ENCODE measurements at regions not wholly inside any gene's neighbourhood (a gene's known extent, or its start where the extent isn't known, plus 50 kb on each side); places are given as distances from the start of the nearest gene placed in this dataset.

DNA sequence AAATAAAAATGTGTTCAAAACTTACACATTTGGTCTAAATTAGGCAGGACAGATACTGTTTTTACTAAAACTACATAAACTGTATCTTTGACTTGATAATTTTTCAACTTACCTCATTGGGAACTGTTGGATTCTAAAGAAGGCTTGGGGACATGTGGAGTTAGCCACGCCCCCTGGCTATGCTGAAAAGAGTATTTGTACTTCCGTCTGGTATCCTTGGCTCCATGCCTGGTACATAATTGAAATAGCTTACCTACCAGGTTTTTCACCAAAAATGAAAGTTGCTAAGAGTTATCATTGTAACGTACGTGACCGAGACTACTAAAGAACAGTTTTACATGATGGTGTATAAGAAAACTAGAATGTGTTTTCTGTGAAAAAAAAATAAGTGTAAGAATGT, 604.8 kb upstream of the IGFBP3 start:
- no peak for DNase-seq

DNA sequence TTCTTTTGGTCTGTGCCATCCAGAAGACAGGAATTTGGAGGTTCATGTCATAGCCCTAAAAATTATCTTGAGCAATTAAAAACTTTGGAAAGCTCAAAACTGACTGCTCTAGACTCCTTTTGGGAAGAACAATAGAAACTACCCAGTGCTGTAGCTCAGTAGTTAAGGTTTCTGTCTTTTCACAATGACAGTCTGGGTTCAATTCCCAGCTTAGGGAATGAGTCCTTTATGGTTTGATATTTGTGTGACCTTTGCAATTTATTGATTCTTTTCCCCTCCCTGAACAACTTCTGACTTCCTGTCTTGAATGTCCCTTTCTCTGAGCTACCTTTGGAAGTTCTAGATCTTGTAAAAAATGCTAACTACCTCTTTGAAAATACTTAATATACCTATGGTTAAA, 603.3 kb upstream of the IGFBP3 start:
- no peak for DNase-seq

DNA sequence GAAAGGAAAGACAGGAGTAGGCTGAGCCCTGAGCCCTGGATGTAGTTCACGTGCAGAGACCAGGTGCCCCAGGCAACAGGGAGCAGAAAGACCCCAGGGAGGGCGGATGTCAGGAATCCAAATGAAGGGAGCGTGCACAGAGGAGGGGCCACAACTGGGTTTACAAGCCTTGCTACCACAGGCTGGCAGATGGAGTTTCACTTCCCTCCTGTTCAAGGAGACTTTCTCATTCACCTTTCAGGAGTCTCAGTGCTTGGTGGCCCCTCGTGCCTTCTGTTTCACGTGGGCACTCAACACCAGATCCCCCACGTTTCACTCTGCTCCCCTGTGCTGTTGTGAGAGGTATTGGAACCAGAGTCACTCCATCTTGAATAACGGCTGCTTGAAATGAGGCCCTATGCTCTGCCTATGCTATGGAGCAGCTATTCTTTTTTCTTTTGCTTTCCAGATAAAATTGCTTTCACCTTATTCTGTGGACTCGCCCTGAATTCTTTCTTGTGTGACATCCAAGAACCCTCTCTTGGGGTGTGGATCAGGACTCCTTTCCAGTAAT, 601.4 kb upstream of the IGFBP3 start:
- DNase-seq, result no peak

DNA sequence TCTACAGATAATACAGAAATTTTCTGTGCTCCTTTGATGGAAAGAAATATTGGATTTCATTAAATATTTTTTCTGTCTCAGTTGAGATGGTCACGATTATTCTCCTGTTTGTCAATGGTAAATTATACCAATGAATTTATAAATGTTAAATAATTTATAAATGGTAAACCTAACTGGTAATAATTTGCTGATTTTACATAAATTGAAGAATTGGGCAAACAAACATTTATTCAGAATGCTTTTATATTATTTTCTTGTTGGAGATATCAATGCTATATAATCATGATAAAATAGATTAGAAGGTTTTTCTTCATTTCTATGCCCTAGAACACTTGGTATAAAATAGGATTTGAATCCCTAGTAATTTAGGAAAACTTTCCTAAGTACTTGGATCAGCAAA, 597.6 kb upstream of the IGFBP3 start:
- DNase-seq, result no peak

DNA sequence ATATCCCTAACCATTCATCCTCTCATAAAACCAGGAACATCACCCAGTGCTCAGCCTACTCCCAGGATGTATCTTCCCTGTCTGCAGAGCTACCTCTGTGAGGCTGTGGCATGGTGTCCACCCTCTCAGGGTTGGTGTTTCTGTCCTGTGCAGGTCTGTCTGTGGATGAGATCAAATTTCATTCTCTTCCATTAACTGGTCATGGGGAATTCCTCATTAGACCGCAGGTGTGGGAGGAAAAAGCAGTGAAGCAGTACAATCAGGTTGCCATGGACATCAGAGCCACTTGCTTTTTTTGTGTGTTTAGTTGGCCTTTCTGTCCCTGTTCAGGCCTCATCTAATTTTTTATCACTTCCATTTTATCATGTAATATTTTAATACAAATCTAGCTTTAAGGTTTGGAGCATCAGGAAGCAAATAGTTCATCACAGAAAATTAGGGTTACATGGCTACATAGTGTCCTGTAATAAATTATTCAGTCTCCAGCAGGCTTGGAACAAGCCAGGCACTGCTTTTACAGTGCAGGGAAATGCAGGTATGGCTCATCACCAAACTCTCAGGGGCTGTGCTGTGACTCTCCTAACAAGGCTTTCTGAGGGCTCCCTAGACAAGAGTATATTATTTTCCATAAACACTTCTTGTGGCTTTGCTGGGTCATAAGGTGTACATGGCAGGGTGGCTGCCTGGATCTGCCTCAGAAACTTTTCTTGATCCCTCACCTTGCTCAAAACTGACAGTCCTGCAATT, 594.9 kb upstream of the IGFBP3 start:
- DNase-seq, result no peak

DNA sequence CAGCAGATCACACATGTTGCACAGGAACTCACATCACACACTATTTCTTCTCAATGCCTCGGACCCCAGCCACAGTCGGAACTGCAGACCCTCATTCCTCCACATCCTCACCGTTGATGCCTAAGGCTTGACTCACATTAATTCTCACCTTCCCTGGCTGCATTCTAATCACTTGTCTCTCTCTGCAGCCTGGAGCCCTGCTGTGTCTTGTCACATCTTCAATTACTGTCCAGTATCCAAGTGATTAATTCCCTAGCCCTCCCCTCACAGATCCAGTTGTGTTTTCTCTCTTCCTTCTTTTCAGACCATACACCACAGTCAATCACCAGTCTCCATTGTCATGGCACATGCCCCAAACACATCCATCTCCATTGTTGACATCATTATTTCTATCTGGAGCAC, 592.4 kb upstream of the IGFBP3 start:
- DNase-seq, result no peak

DNA sequence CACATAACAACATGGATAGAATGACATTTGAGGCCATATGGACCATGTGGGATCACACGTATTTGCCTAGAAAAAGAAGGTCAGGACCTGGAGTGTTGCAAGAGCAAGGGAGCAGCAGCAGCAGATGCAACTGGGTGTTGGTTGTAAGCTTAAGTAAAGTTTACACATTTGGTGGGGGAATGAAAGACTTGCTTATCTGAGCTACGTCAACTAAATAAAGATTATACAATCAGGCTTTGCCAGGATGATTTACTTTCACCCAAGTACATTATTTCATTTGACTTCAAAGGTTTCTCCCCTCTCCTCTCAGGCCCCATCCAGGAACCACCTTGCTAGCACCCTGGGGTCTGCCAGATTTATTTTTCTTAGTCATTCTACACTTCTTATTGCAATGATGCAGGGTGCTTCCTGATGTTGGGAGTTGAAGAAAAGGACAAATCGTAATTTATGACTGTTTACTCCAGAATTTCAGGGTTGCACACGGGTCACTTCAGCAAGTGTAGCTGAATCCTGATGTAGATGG, 591.9 kb upstream of the IGFBP3 start:
- DNase-seq, result no peak

DNA sequence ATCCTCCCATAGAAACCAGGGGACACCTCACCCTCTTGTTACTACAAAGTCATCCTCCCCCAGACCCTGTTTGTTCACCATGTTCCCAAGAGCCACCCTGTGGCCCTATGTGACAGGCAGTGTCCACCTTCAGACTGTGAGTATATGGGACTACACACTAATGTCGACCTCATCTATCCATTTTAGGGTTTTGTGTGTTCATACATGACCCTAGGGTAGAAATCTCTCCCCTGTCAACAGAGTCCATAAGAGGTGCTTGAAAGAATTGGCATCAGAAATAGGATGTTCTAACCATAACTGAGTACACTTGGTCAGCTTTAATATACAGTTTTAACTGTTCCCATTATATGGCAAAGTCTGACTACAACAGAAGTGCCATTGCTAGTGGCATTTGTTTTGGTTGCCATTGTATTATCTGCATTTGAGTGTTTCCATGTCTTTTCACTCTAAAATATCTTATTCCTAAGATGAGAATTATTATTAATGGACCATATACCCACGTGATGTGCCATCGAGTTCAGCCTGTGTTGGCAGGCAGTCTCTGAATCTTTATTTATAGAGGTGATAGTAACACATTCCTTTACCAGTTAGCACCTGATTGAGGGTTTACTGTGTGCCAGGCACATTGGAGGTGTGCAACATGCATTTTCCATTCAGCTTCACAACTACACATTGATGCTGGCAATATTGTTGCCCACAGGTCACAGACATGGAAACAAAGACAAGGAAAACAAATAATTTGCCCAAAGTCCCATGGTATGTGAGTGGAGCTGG, 590.6 kb upstream of the IGFBP3 start:
- DNase-seq, result no peak

DNA sequence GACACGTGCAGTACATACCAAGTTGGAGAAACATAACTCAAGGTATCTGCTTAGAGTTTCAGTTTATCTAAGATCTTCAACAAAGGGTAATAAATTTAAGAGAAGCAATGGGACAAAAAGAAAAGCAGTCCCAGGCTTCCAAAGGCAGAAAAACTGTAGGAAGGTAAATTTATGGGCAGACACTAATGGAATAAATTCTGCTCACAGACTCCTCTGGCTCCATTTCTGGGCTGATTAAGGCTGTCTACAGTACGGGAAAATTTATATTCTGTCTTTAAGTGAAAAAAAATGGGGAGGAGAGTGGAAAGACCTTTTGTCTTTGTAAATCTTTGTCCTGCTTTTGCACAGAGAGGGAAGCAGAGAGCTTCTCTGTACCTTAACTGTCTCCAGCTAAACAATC, 587.5 kb upstream of the IGFBP3 start:
- DNase-seq, result no peak

DNA sequence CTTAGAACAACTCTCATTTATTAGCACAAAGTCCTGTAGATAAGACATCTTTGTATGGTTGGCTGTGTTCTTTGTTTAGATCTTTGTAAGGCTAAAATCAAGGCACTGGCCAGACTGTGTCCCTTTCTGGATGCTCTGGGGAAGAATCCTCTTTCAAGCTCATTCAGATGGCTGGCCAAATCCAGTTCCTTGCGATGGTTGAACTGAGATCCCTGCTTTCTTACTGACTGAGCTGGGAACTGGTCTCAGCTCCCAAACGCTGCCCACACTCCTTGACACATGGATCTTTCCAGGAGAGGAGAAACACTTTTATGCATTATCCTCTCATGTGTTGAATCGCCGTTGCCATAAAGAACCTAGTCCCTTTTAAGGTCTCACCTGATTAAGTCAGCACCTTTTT, 586.5 kb upstream of the IGFBP3 start:
- DNase-seq, result no peak

DNA sequence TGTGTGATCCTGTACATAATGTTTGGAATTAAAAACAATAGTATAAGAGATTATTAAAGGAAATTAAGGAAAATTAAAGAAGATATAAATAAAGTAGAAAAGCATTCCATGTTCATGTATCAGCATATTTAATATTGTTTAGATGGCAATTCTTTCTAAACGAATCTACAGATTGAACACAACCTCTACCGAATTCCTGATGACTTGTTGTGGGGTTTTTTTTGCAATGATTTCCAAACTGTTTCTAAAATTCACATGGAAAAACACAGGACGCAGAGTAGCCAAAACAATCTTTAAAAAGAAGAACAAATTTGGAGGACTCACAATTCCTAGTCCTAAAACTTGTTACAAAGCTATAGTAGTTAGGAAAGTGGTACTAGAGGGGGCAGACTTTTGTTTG, 573.4 kb upstream of the IGFBP3 start:
- no peak for DNase-seq

DNA sequence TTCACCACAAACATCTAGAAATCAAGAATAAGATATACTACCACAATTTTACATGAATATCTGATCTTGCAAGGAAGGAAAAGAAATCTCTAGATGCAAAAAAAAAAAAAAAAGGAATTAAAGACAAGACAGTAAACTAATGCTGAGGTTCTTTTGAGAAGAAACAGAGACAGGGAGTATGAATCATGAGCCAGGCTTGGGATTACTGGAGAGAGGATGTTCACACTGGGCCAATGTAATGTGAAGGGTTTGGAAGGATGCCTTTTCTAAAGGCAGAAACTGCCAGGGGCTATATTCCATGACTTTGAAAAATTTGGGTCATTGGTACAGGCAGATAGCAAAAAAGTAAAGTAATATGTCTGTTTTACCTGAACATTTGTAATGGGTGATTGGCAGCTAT, 573.0 kb upstream of the IGFBP3 start:
- no peak for DNase-seq

DNA sequence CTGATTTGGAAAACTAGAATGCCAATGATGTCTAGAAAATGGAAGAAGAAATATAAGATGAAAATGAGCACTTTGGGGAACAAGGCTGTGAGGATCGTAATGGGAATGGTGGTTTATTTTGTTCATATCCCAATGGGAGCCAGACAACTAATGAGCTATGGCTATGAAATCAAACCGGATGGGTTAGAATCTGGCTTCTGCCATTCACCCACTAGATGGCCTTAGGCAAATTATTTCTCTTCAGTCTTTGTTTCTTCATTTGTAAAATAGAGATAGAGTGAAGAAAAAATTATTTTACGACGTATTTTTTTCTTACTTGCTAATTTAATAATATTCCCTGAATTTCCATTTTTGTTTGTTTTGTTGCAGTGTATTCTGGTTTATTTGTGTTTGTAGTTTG, 572.1 kb upstream of the IGFBP3 start:
- no peak for DNase-seq

DNA sequence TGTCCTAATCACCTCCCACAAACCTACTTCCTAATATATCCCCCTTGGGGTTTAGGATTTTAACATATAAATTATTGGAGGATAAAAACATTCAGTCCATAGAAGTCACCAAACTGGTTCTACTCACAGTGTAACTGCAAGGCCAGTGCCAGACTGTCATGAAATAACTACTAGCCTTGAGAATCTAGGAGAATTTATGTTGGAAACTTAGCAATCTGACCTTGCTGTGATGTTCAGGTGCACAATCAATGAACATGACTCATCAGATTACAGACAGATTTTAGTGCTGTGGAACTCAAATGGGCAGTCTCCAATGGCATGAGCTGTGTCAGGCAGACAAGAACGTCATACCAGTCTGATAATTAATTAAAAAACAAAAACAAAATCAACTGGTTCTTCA, 571.4 kb upstream of the IGFBP3 start:
- no peak for DNase-seq

DNA sequence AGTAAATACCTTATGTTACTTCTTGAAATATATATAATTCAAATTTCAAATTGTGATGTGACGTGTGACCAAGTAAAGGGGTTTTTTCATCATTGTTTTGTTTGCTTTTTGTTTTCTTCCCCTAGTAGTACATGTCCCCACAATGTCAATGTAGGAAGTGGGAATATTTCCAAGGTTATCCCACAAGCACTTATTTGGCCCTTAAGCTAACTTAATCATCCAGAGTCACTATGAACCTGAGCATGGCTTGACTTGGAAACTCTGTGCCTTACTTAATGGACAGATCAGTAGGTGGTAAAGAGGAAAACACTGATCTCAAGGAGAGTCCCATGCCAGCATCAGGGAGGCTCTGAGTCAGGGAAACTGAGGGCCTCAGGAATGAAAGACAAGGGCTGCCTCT, 569.3 kb upstream of the IGFBP3 start:
- DNase-seq, result no peak

DNA sequence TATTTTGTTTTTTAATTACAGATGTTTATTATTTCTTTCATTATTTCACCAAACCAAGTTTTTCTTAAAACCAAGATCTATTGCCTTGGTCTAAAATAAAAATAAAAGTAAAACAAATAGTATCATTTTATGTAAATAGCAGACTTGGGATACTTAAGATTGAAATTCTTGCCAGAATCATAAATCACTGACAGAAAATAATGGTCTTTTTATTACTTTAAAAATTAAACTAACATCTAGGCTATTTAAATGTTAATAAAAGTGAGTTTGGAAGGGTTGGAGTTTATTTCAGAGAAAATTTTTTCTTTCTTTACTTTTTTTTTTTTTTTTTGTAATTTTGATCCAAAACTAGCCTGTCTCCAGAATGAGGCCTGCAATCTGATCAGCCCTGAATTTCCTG, 568.0 kb upstream of the IGFBP3 start:
- no peak for DNase-seq

DNA sequence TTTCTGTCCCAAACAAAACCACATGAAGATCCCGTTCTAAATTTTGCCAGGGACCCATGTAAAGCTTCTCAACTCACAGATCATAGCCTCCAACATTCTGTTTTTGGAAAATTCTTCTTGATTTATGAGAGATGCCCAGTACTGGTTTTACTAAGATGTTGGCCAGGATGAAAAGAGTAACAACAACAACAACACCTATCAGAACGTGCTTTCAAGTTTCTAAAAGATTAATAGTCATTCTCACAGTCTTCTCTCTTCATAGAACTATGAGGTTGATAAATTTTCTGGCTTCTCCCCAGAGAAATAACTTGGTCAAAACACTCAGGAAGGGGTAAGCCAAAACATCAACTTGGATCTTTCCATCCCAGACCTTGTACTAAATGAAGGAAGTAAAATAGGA, 567.5 kb upstream of the IGFBP3 start:
- DNase-seq, result no peak

DNA sequence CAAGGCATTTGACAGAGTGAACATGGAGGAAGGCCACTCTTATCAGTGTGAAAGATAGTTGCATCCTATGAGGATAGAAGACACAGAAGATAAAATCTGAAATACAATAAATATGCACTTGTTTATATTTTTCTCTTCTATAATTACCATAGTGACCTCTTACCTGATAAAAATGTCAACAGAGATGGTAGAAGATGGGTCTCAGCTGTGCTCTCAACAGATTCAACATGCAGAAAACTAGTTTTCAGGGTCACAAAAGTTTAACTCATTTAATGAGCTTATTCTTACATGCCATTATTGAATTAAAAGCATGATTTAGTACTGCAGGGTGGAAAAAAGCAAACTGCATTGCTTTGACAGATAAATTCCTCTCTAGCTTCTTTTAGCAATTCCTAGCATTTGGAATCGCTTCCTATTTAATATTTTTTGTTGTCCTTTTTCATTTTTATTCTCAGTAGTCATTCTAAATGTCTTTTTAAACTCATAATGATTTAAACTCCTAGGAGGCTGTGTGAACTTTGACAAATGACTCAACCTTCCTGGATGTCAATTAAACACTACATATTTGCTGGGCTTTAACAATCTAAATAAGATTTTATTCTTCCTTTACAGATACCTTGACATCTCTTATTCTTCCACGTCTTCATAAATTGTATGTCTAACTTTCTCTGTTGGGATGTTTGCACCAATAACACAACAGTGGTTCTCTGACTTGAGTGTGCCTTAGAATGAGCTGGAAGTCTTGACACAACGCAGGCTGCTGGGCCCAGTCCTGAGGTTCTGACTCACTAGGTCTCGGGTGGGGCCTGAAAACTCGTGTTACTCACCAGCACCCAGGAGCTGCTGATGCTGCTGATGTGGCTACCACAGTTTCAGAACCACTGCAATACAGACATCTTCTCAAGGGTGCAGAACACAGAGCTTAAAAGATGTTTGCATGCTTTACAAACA, 565.5 kb upstream of the IGFBP3 start:
- DNase-seq, result no peak

DNA sequence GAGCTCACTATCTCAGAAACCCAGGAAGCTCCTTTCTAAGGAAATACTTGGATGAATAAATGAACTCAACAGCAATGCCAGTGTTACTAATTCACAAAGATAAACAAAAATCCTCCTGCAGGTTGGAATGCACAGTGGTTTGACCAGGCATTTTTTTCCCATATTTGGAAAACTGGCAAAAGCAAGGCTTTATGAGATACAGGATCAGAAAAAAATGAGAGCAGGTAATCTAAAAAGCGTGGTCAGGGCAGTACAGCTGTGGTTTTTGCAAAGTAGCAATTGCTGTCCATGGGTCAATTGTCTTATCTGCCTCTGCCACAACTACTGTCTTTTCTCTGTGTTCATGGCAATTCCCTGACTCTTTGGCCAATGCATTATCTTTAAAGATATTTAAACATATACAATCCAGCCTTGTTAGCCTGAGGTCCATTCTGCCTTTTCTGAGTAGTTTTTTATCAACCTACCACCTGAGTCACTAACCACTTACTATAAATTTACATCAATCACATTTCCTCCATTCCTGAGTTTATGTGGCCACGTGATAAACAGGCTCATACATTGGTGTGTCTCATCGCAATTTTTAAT, 564.5 kb upstream of the IGFBP3 start:
- DNase-seq, result no peak

DNA sequence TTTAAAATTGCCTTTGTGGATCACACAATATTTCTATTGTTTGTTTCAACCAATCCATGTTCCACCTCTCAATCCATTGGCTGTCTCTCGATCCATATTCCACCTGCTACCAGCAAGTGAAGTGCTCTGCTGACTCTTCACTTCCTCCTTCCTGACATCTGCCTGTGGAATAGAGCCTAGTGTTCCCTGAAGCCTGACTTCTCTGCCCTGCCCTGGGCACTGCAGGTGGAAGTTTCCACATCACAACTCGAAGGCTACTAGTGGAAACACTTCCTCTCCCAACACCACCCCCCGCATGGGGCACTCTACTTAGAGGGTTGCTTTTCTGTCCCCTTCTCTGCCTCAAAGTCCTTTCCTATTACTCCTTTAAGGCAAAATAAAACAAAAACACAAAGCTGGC, 563.8 kb upstream of the IGFBP3 start:
- DNase-seq, result no peak

DNA sequence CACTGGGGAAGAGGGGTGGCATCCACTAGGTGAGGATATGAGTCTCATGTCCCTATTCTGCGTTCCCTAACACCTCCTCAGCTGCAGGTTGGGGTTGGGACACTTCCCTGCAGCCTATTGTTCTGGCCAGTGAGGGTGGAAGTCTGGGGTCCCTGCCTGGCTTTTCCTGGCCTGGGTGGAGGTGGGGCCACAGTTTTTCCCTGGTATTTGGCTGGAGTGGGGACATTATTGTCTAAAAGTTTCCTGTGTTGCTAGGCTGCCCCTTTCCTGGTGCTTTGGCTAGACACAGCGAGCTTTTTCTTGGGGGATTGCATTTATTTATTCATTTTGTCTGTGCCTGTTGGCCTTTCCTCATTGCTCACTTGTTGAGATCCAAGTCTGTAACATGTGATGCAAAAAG, 559.5 kb upstream of the IGFBP3 start:
- DNase-seq, result no peak

DNA sequence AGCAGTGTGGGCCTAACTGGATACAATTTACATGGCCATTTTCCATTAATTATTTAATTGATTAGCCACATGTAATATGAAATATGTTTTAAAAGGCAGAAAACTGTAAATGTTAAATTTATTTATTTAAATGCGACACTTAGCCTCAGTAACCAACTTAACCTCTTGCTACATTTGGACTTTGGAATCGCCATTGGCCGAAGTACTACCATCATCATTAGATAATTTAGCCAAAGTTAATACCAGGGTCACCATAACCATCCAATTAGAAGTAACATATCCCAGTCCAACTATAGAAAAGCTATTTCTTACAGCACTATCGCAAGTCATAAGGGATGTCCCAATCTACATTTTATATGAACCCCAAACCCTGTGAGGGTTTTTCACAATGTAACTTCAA, 558.6 kb upstream of the IGFBP3 start:
- no peak for DNase-seq

DNA sequence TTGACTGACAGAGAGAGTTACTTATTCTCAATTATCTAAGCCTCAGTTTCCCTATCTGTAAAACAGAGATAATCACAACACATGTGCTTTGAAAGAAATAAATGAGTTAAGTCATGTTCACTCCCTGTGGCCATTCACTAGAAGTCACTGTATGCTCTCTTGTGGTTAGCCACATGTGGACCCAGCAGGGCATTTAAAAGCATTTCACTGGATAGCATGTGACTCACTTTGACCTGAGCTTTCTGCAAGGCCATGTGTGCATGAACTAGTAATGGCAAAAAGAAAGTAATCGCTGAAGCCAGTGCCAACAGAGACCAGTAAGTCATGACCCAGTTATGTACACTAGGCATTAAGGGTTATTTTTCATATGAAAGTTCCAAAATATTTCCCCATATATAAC, 557.0 kb upstream of the IGFBP3 start:
- no peak for DNase-seq
